Activated CD4-positive, CD25-positive, alpha-beta regulatory T cell treated with anti-CD3 and anti-CD28 coated beads, Interleukin-2, amount 50 U/mL, for 24 hours (primary cell): ENCODE measurements at regions not wholly inside any gene's neighbourhood (a gene's known extent, or its start where the extent isn't known, plus 50 kb on each side); places are given as distances from the start of the nearest gene placed in this dataset.

Source experiments
- ATAC-seq, 2 donors: fragments of 150-1000 bp; cut with Tn5 transposase; one replicate each; pipeline ENCODE4 v1.10.0; 2021; ENCODE audit warnings: mild to moderate bottlenecking in 1 of 2, moderate library complexity in 1 of 2

- ATAC-seq = no peak
These were observed 110.7 kb downstream of the OLFM1 start for GRCh38 chr9:135198144-135198543.

- ATAC-seq = no peak
These were observed 111.3 kb downstream of the OLFM1 start for GRCh38 chr9:135198586-135199285.

- ATAC-seq = no peak
These were observed 112.0 kb downstream of the OLFM1 start for GRCh38 chr9:135199489-135199888.

GRCh38 chr9:135201711-135202110 is 114.2 kb downstream of the OLFM1 start:
- ATAC-seq = no peak

GRCh38 chr9:135204177-135204576 is 116.7 kb downstream of the OLFM1 start:
- no peak for ATAC-seq

GRCh38 chr9:135209136-135209535 is 121.7 kb downstream of the OLFM1 start:
- no peak for ATAC-seq

GRCh38 chr9:135209852-135210251 is 122.4 kb downstream of the OLFM1 start:
- no peak for ATAC-seq

- ATAC-seq = no peak
These were observed 123.4 kb downstream of the OLFM1 start for GRCh38 chr9:135210676-135211523.

GRCh38 chr9:135211524-135211890 is 124.0 kb downstream of the OLFM1 start:
- no peak for ATAC-seq

GRCh38 chr9:135212961-135213360 is 125.5 kb downstream of the OLFM1 start:
- ATAC-seq = no peak

- no peak for ATAC-seq
These were observed 126.1 kb downstream of the OLFM1 start for GRCh38 chr9:135213566-135213965.

- ATAC-seq = no peak
These were observed 126.7 kb downstream of the OLFM1 start for GRCh38 chr9:135214054-135214640.

GRCh38 chr9:135214706-135215105 is 127.2 kb downstream of the OLFM1 start:
- ATAC-seq = no peak

- ATAC-seq = no peak
These were observed 128.2 kb downstream of the OLFM1 start for GRCh38 chr9:135215571-135216161.

GRCh38 chr9:135216236-135216635 is 128.8 kb downstream of the OLFM1 start:
- ATAC-seq = no peak

- ATAC-seq = no peak
These were observed 129.4 kb downstream of the OLFM1 start for GRCh38 chr9:135216791-135217441.

- ATAC-seq = no peak
These were observed 130.4 kb downstream of the OLFM1 start for GRCh38 chr9:135217836-135218235.

- no peak for ATAC-seq
These were observed 131.1 kb downstream of the OLFM1 start for GRCh38 chr9:135218331-135219225.

- ATAC-seq = no peak
These were observed 132.5 kb downstream of the OLFM1 start for GRCh38 chr9:135219676-135220600.
